Stimulated activated CD4-positive, alpha-beta T cell treated with anti-CD3 and anti-CD28 coated beads, TNF-alpha, amount 100 ng/mL, for 4 hours (primary cell): ENCODE measurements at regions not wholly inside any gene's neighbourhood (a gene's known extent, or its start where the extent isn't known, plus 50 kb on each side); places are given as distances from the start of the nearest gene placed in this dataset.
"Not testable (repeated sequence)": the region's sequence is repeated elsewhere in the genome, so short reads cannot be mapped to it uniquely, and the experiment has no call there.

Experiments used
- DNase-seq, 3 experiments: peaks; one replicate each; pipeline ENCODE4 v3.0.0-alpha.2; 2020; ENCODE audit warnings: low read depth in 3 of 3

- no peak for DNase-seq
These were observed 650.0 kb upstream of the STXBP6 start for GRCh38 chr14:25699981-25700380.

- no peak for DNase-seq
These were observed 648.2 kb upstream of the STXBP6 start for GRCh38 chr14:25698111-25698510.

- no peak for DNase-seq
These were observed 646.2 kb upstream of the STXBP6 start for GRCh38 chr14:25696176-25696575.

GRCh38 chr14:25685004-25685403 is 635.1 kb upstream of the STXBP6 start:
- DNase-seq = no peak

- no peak for DNase-seq
These were observed 631.0 kb upstream of the STXBP6 start for GRCh38 chr14:25680934-25681333.

GRCh38 chr14:25680511-25680910 is 630.6 kb upstream of the STXBP6 start:
- DNase-seq = not testable (repeated sequence)

- no peak for DNase-seq
These were observed 627.2 kb upstream of the STXBP6 start for GRCh38 chr14:25677111-25677510.

GRCh38 chr14:25667387-25667786 is 617.4 kb upstream of the STXBP6 start:
- no peak for DNase-seq

- DNase-seq = no peak
These were observed 616.9 kb upstream of the STXBP6 start for GRCh38 chr14:25666877-25667276.

- DNase-seq = no peak
These were observed 609.0 kb upstream of the STXBP6 start for GRCh38 chr14:25658988-25659387.

GRCh38 chr14:25630447-25630846 is 580.5 kb upstream of the STXBP6 start:
- no peak for DNase-seq

- DNase-seq = no peak
These were observed 579.0 kb upstream of the STXBP6 start for GRCh38 chr14:25628978-25629377.

- no peak for DNase-seq
These were observed 578.4 kb upstream of the STXBP6 start for GRCh38 chr14:25628390-25628789.

GRCh38 chr14:25626986-25627385 is 577.0 kb upstream of the STXBP6 start:
- DNase-seq = no peak

- no peak for DNase-seq
These were observed 572.8 kb upstream of the STXBP6 start for GRCh38 chr14:25622763-25623162.

- no peak for DNase-seq
These were observed 570.6 kb upstream of the STXBP6 start for GRCh38 chr14:25620515-25620914.

GRCh38 chr14:25615174-25615573 is 565.2 kb upstream of the STXBP6 start:
- no peak for DNase-seq

- DNase-seq = no peak
These were observed 557.2 kb upstream of the STXBP6 start for GRCh38 chr14:25607192-25607591.

GRCh38 chr14:25602106-25602505 is 552.2 kb upstream of the STXBP6 start:
- DNase-seq = no peak

GRCh38 chr14:25588751-25589150 is 538.8 kb upstream of the STXBP6 start:
- DNase-seq = no peak

GRCh38 chr14:25574628-25575325 is 524.8 kb upstream of the STXBP6 start:
- no peak for DNase-seq

- no peak for DNase-seq
These were observed 520.5 kb upstream of the STXBP6 start for GRCh38 chr14:25570483-25570882.

GRCh38 chr14:25557466-25557865 is 507.5 kb upstream of the STXBP6 start:
- DNase-seq = no peak

GRCh38 chr14:25552826-25553225 is 502.9 kb upstream of the STXBP6 start:
- no peak for DNase-seq
